H1 (cell line): ENCODE measurements at regions not wholly inside any gene's neighbourhood (a gene's known extent, or its start where the extent isn't known, plus 50 kb on each side); places are given as distances from the start of the nearest gene placed in this dataset.

Source experiments
- CTCF ChIA-PET: fragments of 300-600 bp; sonication (Branson Sonifier 250); formaldehyde crosslinking; loops from one replicate; lab custom pipeline; 2021; ENCODE audit not compliant: partially characterized antibody; lab: Charles Lee
- POLR2A ChIA-PET: fragments of 300-600 bp; sonication (Branson Sonifier 250); formaldehyde crosslinking; loops from one replicate; lab custom pipeline; 2021; ENCODE audit warnings: inconsistent platforms; ENCODE audit not compliant: partially characterized antibody; lab: Charles Lee
- DNase-seq, 2 experiments: peaks; one replicate each; pipeline versions ENCODE4 v3.0.0 to v3.0.0-alpha.2; 2010 to 2022; ENCODE audit warnings: low spot score in 2 of 2, low read depth in 1 of 2, mixed read lengths in 1 of 2
- FAIRE-seq: peaks from 2 replicates; lab custom pipeline; 2011; peaks lifted over from hg19 to GRCh38; lab: Jason Lieb, UNC
- H2AFZ ChIP-seq: 2 replicates; pipeline ENCODE4 v1.8.1; 2012; ENCODE audit warnings: low read length, inconsistent platforms
- H2AK5ac ChIP-seq: 2 replicates; pipeline ENCODE4 v1.6.1; 2013; ENCODE audit warnings: low read depth, low read length
- H2BK120ac ChIP-seq: replicated peaks from 2 replicates; pipeline ENCODE3; 2013; ENCODE audit warnings: low read depth, low read length, inconsistent platforms
- H2BK12ac ChIP-seq: 2 replicates; pipeline ENCODE4 v1.6.1; 2013; ENCODE audit warnings: low read depth, low read length
- H2BK15ac ChIP-seq: 2 replicates; pipeline ENCODE4 v1.6.1; 2013; ENCODE audit warnings: low read length
- H2BK20ac ChIP-seq: 2 replicates; pipeline ENCODE4 v1.6.1; 2013; ENCODE audit warnings: low read length
- H2BK5ac ChIP-seq: 2 replicates; pipeline ENCODE4 v1.6.1; 2013; ENCODE audit warnings: low read depth, low read length
- H3K14ac ChIP-seq: 2 replicates; pipeline ENCODE4 v1.6.1; 2013; ENCODE audit warnings: inconsistent platforms; ENCODE audit not compliant: insufficient read length
- H3K18ac ChIP-seq: 2 replicates; pipeline ENCODE4 v1.6.1; 2013; ENCODE audit warnings: low read length; ENCODE audit errors: extremely low read depth
- H3K23ac ChIP-seq: 2 replicates; pipeline ENCODE4 v1.6.1; 2013; ENCODE audit warnings: inconsistent platforms; ENCODE audit not compliant: insufficient read length
- H3K23me2 ChIP-seq: 2 replicates; pipeline ENCODE4 v1.6.1; 2013; ENCODE audit warnings: low read depth, low read length
- H3K27ac ChIP-seq: 2 replicates; pipeline ENCODE4 v1.6.1; 2011; ENCODE audit warnings: low read depth, low read length, inconsistent platforms
- H3K27me3 ChIP-seq, 4 experiments: replicated peaks in 1 of 4; 1 replicate in 1 of 4; 2 replicates in 3 of 4; pipeline versions ENCODE4 v1.6.1 to v1.8.1; 2011 to 2013; ENCODE audit warnings: low read length in 3 of 4, mild to moderate bottlenecking in 3 of 4, inconsistent platforms in 2 of 4, mixed read lengths in 2 of 4, moderate library complexity in 1 of 4; ENCODE audit not compliant: control insufficient read depth in 3 of 4, insufficient read depth in 3 of 4; ENCODE audit errors: extremely low read depth in 1 of 4
- H3K36me3 ChIP-seq, 4 experiments: 2 replicates each; pipeline versions ENCODE4 v1.6.1 to v1.8.1; 2011 to 2013; ENCODE audit warnings: mild to moderate bottlenecking in 4 of 4, low read length in 3 of 4, moderate library complexity in 2 of 4, control low read depth in 1 of 4, inconsistent platforms in 1 of 4; ENCODE audit not compliant: insufficient read depth in 4 of 4, control insufficient read depth in 2 of 4
- H3K4ac ChIP-seq: replicated peaks from 2 replicates; pipeline ENCODE3; 2013; ENCODE audit warnings: low read length, low read depth, mixed read lengths, inconsistent platforms; ENCODE audit not compliant: insufficient read length
- H3K4me1 ChIP-seq, 4 experiments: replicated peaks in 1 of 4; 1 replicate in 1 of 4; 2 replicates in 3 of 4; pipeline versions ENCODE4 v1.6.1 to v1.8.1; 2011 to 2013; ENCODE audit warnings: low read length in 3 of 4, inconsistent platforms in 2 of 4, mixed read lengths in 1 of 4; ENCODE audit not compliant: insufficient read depth in 4 of 4, control insufficient read depth in 3 of 4
- H3K4me2 ChIP-seq, 2 experiments: 2 replicates each; pipeline versions ENCODE4 v1.6.1 to v1.8.1; 2011 to 2013; ENCODE audit warnings: low read depth in 2 of 2, low read length in 2 of 2, control low read depth in 1 of 2, inconsistent platforms in 1 of 2, mild to moderate bottlenecking in 1 of 2; ENCODE audit not compliant: insufficient read depth in 1 of 2
- H3K4me3 ChIP-seq, 4 experiments: fragments of 200-600, 300-600 bp in 1 of 4; sonication (generic), shearing (Covaris generic), sonication (Bioruptor Twin) in 1 of 4; 2 replicates each; pipeline versions ENCODE4 v1.5.1 to v1.8.1; 2011 to 2016; ENCODE audit warnings: low read length in 4 of 4, low read depth in 3 of 4, control low read depth in 2 of 4, inconsistent platforms in 2 of 4, mild to moderate bottlenecking in 2 of 4, mixed read lengths in 1 of 4, moderate library complexity in 1 of 4; ENCODE audit not compliant: insufficient read depth in 2 of 4; ENCODE audit errors: extremely low read depth in 1 of 4
- H3K56ac ChIP-seq: replicated peaks from 2 replicates; pipeline ENCODE3; 2013; ENCODE audit warnings: low read depth, mild to moderate bottlenecking, mixed read lengths, low read length, inconsistent platforms; ENCODE audit not compliant: insufficient read length
- H3K79me1 ChIP-seq: 2 replicates; pipeline ENCODE4 v1.6.1; 2013; ENCODE audit warnings: low read depth, low read length, control low read depth
- H3K79me2 ChIP-seq, 2 experiments: 2 replicates each; pipeline versions ENCODE4 v1.6.1 to v1.8.1; 2012 to 2013; ENCODE audit warnings: low read length in 2 of 2, mild to moderate bottlenecking in 2 of 2, inconsistent platforms in 1 of 2; ENCODE audit not compliant: insufficient read depth in 2 of 2, control insufficient read depth in 1 of 2
- H3K9ac ChIP-seq, 4 experiments: replicated peaks in 1 of 4; 1 replicate in 1 of 4; 2 replicates in 3 of 4; pipeline versions ENCODE4 v1.6.1 to v1.8.1; 2011 to 2013; ENCODE audit warnings: low read depth in 3 of 4, low read length in 3 of 4, control low read depth in 2 of 4, mild to moderate bottlenecking in 2 of 4, moderate library complexity in 2 of 4, inconsistent platforms in 1 of 4; ENCODE audit errors: extremely low read depth in 1 of 4
- H3K9me3 ChIP-seq, 2 experiments: 2 replicates each; pipeline versions ENCODE4 v1.6.1 to v1.8.1; 2012 to 2013; ENCODE audit warnings: mild to moderate bottlenecking in 2 of 2, moderate library complexity in 2 of 2, control low read depth in 1 of 2, inconsistent platforms in 1 of 2, low read depth in 1 of 2, low read length in 1 of 2, mixed read lengths in 1 of 2; ENCODE audit not compliant: insufficient read depth in 2 of 2
- H4K20me1 ChIP-seq, 2 experiments: replicated peaks in 1 of 2; 2 replicates each; pipeline versions ENCODE3 to v1.8.1; 2011 to 2013; ENCODE audit warnings: inconsistent platforms in 2 of 2, low read length in 2 of 2, mild to moderate bottlenecking in 1 of 2; ENCODE audit not compliant: insufficient read depth in 2 of 2, control insufficient read depth in 1 of 2
- H4K5ac ChIP-seq: 2 replicates; pipeline ENCODE4 v1.6.1; 2013; ENCODE audit warnings: low read length, low read depth, mixed read lengths, inconsistent platforms; ENCODE audit not compliant: insufficient read length
- H4K8ac ChIP-seq: 2 replicates; pipeline ENCODE4 v1.8.0; 2013; ENCODE audit warnings: mild to moderate bottlenecking, moderate library complexity, low read length, inconsistent platforms; ENCODE audit not compliant: insufficient read depth; ENCODE audit errors: extremely low read depth
- H4K91ac ChIP-seq: replicated peaks from 2 replicates; pipeline ENCODE3; 2013; ENCODE audit warnings: low read length, mixed read lengths, inconsistent platforms; ENCODE audit not compliant: insufficient read length
- ASH2L ChIP-seq: fragments of 200-600, 300-600 bp; sonication (generic); IDR thresholded peaks from one replicate; pipeline ENCODE4 v1.7.1; 2017; ENCODE audit warnings: low read length
- ATF2 ChIP-seq: IDR thresholded peaks from 2 replicates; pipeline ENCODE4 v1.6.1; 2012; ENCODE audit warnings: low read length, inconsistent platforms
- CTCF ChIP-seq, 3 experiments: IDR thresholded peaks; 1 replicate in 2 of 3; 2 replicates in 1 of 3; pipeline versions ENCODE4 v1.5.1 to v1.6.1; 2011; ENCODE audit warnings: low read length in 3 of 3, mild to moderate bottlenecking in 3 of 3, inconsistent platforms in 2 of 3, low read depth in 1 of 3, moderate library complexity in 1 of 3; ENCODE audit not compliant: insufficient read depth in 1 of 3; ENCODE audit errors: control extremely low read depth in 1 of 3
- E2F6 ChIP-seq: IDR thresholded peaks from 2 replicates; pipeline ENCODE4 v1.6.1; 2012; ENCODE audit warnings: inconsistent platforms
- HDAC6 ChIP-seq: IDR thresholded peaks from one replicate; pipeline ENCODE4 v1.7.1; 2012; ENCODE audit warnings: low read depth, mild to moderate bottlenecking, inconsistent platforms, low read length, moderate library complexity
- KDM1A ChIP-seq: fragments of 200-600, 300-600 bp; sonication (generic); IDR thresholded peaks from 2 replicates; pipeline ENCODE4 v1.7.1; 2016; ENCODE audit warnings: mild to moderate bottlenecking, low read length, borderline replicate concordance
- NRF1 ChIP-seq: IDR thresholded peaks from 2 replicates; pipeline ENCODE4 v1.6.1; 2011; ENCODE audit warnings: mild to moderate bottlenecking, low read depth, low read length, improper control_type of control experiment
- PHF8 ChIP-seq: fragments of 200-600 bp; sonication (generic); conservative IDR thresholded peaks from 2 replicates; pipeline ENCODE4 v1.7.1; 2012; ENCODE audit warnings: low read depth, mild to moderate bottlenecking, inconsistent platforms, low read length, moderate library complexity
- WGBS, 2 experiments: shearing (Covaris generic) in 1 of 2; methylation state at CpG; one replicate each; pipeline versions ENCODE4 v1.1.6 to v1.1.7; 2013 to 2015; ENCODE audit warnings: low lambda C conversion rate in 2 of 2, mixed read lengths in 2 of 2, inconsistent platforms in 1 of 2, low coverage in 1 of 2, missing lambda C conversion rate in 1 of 2; ENCODE audit not compliant: insufficient replicate concordance in 2 of 2, insufficient coverage in 1 of 2, insufficient read length in 1 of 2; ENCODE audit errors: extremely low coverage in 1 of 2, missing lambda C conversion rate in 1 of 2; 5-methylcytosine and 5-hydroxymethylcytosine counted together

GRCh38 chr10:121653608-121654007, 55.4 kb upstream of the FGFR2 start:
- no peak for FAIRE-seq
- no peak overlapping the region for H3K27ac ChIP-seq
- H3K36me3 ChIP-seq = no peaks in the 10 kb centered on the region
- H3K14ac ChIP-seq = no peak overlapping the region
- no peak overlapping the region for H2AK5ac ChIP-seq
- H3K4me3 ChIP-seq = no peak overlapping the region
- DNase-seq = no peak
- H3K23me2 ChIP-seq = no peaks in the 10 kb centered on the region
- POLR2A ChIA-PET = interaction anchor here (0.7 kb wide), 1 partner anchor 76 kb away, joined by 3 read pairs; no protein-coding TSS in a partner anchor
- 0 out of 2 replicates have a peak overlapping the region, but pooled peaks have one; percentile 48 for H2BK20ac ChIP-seq
- H3K4me1 ChIP-seq = peaks cover 0 to 4% (median 0%) of the 10 kb centered on the region in 4 experiments; a peak in 1 of 7 replicates
- H4K20me1 ChIP-seq = no peaks in the 10 kb centered on the region
- no peak overlapping the region for H2BK120ac ChIP-seq
- no peaks in the 10 kb centered on the region for H3K79me1 ChIP-seq
- no peak overlapping the region for H3K18ac ChIP-seq
- no peak overlapping the region for H4K8ac ChIP-seq
- no peak overlapping the region for H2BK12ac ChIP-seq
- CTCF ChIA-PET = interaction anchor here (0.6 to 2.4 kb wide), 5 partner anchors 10 to 279 kb away, joined by 3 to 17 read pairs (median 4); no protein-coding TSS in a partner anchor
- H3K56ac ChIP-seq = no peak overlapping the region
- H3K9ac ChIP-seq = no peak overlapping the region
- TF ChIP-seq PHF8 (no peak), KDM1A (peak; percentile 67; the same call in 1 of the 2 replicates), NRF1 (no peak), ATF2 (no peak), HDAC6 (no peak), ASH2L (no peak), E2F6 (no peak), CTCF (IDR thresholded peaks at IDR 0.05; ENCODE audit: control extremely low read depth in 1 of 3, insufficient read depth in 1 of 3, low read depth in 1 of 3, low read length in 3 of 3) (no peak)
- no peak overlapping the region for H4K5ac ChIP-seq
- no peak overlapping the region for H3K23ac ChIP-seq
- no peak overlapping the region for H2BK15ac ChIP-seq
- H3K79me2 ChIP-seq = no peaks in the 10 kb centered on the region
- WGBS, 2 experiments = 95% methylated on average over 8 of the region's 8 CpGs; no CpG with 5 or more reads in 1 of the 2 experiments
- no peak overlapping the region for H3K4ac ChIP-seq
- no peak overlapping the region for H2BK5ac ChIP-seq
- no peaks in the 10 kb centered on the region for H3K9me3 ChIP-seq
- H3K27me3 ChIP-seq = no peaks in the 10 kb centered on the region
- no peak overlapping the region for H3K4me2 ChIP-seq
- no peak overlapping the region for H4K91ac ChIP-seq
- no peak overlapping the region for H2AFZ ChIP-seq
